SK-N-SH treated with all-trans-retinoic acid at 6 μM for 48 hours (cell line): ENCODE measurements at regions not wholly inside any gene's neighbourhood (a gene's known extent, or its start where the extent isn't known, plus 50 kb on each side); places are given as distances from the start of the nearest gene placed in this dataset.

Source experiments
- BACH2 ChIP-seq: fragments of 250-450 bp; sonication (Bioruptor Pico); IDR thresholded peaks from 2 replicates; pipeline ENCODE4 v1.9.0; 2021; ENCODE audit warnings: mild to moderate bottlenecking, borderline replicate concordance
- CREB5 ChIP-seq: fragments of 250-450 bp; sonication (Bioruptor Pico); IDR thresholded peaks from 2 replicates; pipeline ENCODE4 v1.5.1; 2020; ENCODE audit warnings: low read depth, mild to moderate bottlenecking, moderate library complexity
- GLIS3 ChIP-seq: fragments of 250-450 bp; sonication (Bioruptor Pico); IDR thresholded peaks from 2 replicates; pipeline ENCODE4 v1.5.0; 2020; ENCODE audit warnings: mild to moderate bottlenecking, moderate library complexity
- PATZ1 ChIP-seq: fragments of 250-450 bp; sonication (Bioruptor Pico); IDR thresholded peaks from 2 replicates; pipeline ENCODE4 v1.8.0; 2020; ENCODE audit warnings: mild to moderate bottlenecking, moderate library complexity, borderline replicate concordance
- ZNF565 ChIP-seq: fragments of 450-650 bp; formaldehyde crosslinking; conservative IDR thresholded peaks from 2 replicates; pipeline ENCODE4 v1.5.0; 2020; ENCODE audit warnings: low read depth, mild to moderate bottlenecking, moderate library complexity

GRCh38 chr10:31751051-31751737 is 177.4 kb downstream of the ARHGAP12 start:
- no peak for TF ChIP-seq PATZ1
- TF ChIP-seq BACH2 (CRISPR knock-in tag): no peak
- TF ChIP-seq GLIS3 (CRISPR knock-in tag): no peak
- TF ChIP-seq ZNF565 (CRISPR knock-in tag): no peak
- no peak for TF ChIP-seq CREB5 (CRISPR knock-in tag)
